Erythroblast (primary cell): ENCODE measurements at regions not wholly inside any gene's neighbourhood (a gene's known extent, or its start where the extent isn't known, plus 50 kb on each side); places are given as distances from the start of the nearest gene placed in this dataset.

Source experiments
- GATA1 ChIP-seq: IDR thresholded peaks from 2 replicates; pipeline ENCODE4 v1.6.1; 2011; ENCODE audit warnings: low read depth, mild to moderate bottlenecking, control low read depth, low read length, moderate library complexity
- POLR2A ChIP-seq: IDR thresholded peaks from 2 replicates; pipeline ENCODE4 v1.6.1; 2011; ENCODE audit warnings: mild to moderate bottlenecking, low read length

GRCh38 chr2:105183555-105184323 lies 57.8 kb upstream of the GPR45 start:
- TF ChIP-seq POLR2A (no peak), GATA1 (no peak)
